Endodermal cell (in vitro differentiated cells): ENCODE measurements at regions not wholly inside any gene's neighbourhood (a gene's known extent, or its start where the extent isn't known, plus 50 kb on each side); places are given as distances from the start of the nearest gene placed in this dataset.

ENCODE experiments used
- DNase-seq: peaks from one replicate; pipeline ENCODE4 v3.0.0-alpha.2; 2017
- H3K27ac ChIP-seq: 2 replicates; pipeline ENCODE4 v1.5.1; 2013; ENCODE audit warnings: mild to moderate bottlenecking, low read depth, low read length, moderate library complexity
- H3K27me3 ChIP-seq: 2 replicates; pipeline ENCODE4 v1.6.1; 2013; ENCODE audit warnings: mild to moderate bottlenecking, low read length, moderate library complexity; ENCODE audit not compliant: insufficient read depth, control insufficient read depth, poor library complexity, severe bottlenecking
- H3K36me3 ChIP-seq: 2 replicates; pipeline ENCODE4 v1.7.0; 2013; ENCODE audit warnings: mild to moderate bottlenecking, low read length, moderate library complexity; ENCODE audit not compliant: control insufficient read depth, insufficient read depth
- H3K4me1 ChIP-seq: one replicate; pipeline ENCODE4 v1.7.0; 2013; ENCODE audit warnings: low read length; ENCODE audit not compliant: control insufficient read depth, insufficient read depth
- H3K4me3 ChIP-seq: 2 replicates; pipeline ENCODE4 v1.5.1; 2013; ENCODE audit warnings: mild to moderate bottlenecking, low read length, moderate library complexity
- H3K9ac ChIP-seq: 2 replicates; pipeline ENCODE4 v1.6.1; 2013; ENCODE audit warnings: mild to moderate bottlenecking, low read length, moderate library complexity; ENCODE audit not compliant: poor library complexity, severe bottlenecking; ENCODE audit errors: extremely low read depth
- H3K9me3 ChIP-seq: 2 replicates; pipeline ENCODE4 v1.6.1; 2013; ENCODE audit warnings: mild to moderate bottlenecking, low read length, moderate library complexity; ENCODE audit not compliant: control insufficient read depth
- H3K27ac Mint-ChIP-seq: 2 replicates; pipeline ENCODE4 v1.8.0; 2020; ENCODE audit warnings: mixed read lengths
- H3K27me3 Mint-ChIP-seq: 2 replicates; pipeline ENCODE4 v1.8.0; 2021; ENCODE audit warnings: mild to moderate bottlenecking, mixed read lengths; ENCODE audit not compliant: insufficient read depth
- H3K36me3 Mint-ChIP-seq: 2 replicates; pipeline ENCODE4 v1.8.0; 2020; ENCODE audit warnings: low read depth, mixed read lengths
- H3K4me1 Mint-ChIP-seq: 2 replicates; pipeline ENCODE4 v1.8.0; 2020; ENCODE audit warnings: mixed read lengths
- H3K4me3 Mint-ChIP-seq: 2 replicates; pipeline ENCODE4 v1.8.0; 2020; ENCODE audit warnings: mild to moderate bottlenecking, moderate library complexity, mixed read lengths
- H3K9me3 Mint-ChIP-seq: 2 replicates; pipeline ENCODE4 v1.8.0; 2020; ENCODE audit warnings: mild to moderate bottlenecking, mixed read lengths
- WGBS, 2 experiments: methylation state at CpG; one replicate each; pipeline versions ENCODE4 v1.1.5 to v1.1.7; 2013; ENCODE audit warnings: missing lambda C conversion rate in 2 of 2, mixed read lengths in 1 of 2; ENCODE audit not compliant: insufficient coverage in 1 of 2, insufficient read length in 1 of 2; 5-methylcytosine and 5-hydroxymethylcytosine counted together
- TF ChIP-seq, protein P1 (sequence below): fragments of 200-600 bp; sonication (generic); conservative IDR thresholded peaks from 2 replicates; pipeline ENCODE4 v1.5.0; 2021; ENCODE audit warnings: antibody characterized with exemption, mild to moderate bottlenecking

DNA sequence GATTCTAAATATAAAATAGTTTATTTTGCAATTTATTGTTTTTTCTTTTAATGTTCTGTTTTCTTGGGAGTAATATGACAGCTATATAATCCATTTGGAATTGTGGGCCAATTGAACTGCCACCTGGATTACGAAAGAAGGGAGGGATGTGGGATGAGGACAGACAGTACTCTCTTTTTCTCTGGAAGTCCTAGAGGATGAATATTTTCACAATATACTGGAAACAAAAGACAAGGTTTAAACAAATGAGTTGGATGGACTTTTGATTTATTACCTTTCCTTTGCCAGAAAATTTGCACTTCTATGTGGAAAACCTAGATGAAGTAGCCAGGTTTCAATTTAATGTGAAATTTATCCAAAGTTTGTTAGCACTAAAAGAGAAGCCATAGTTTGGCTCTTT is 325.5 kb upstream of the IMPG1 start:
- no peaks in the 10 kb centered on the region for H3K36me3 Mint-ChIP-seq
- no peak for DNase-seq
- H3K4me3 Mint-ChIP-seq, result no peak overlapping the region
- no peak overlapping the region for H3K27ac ChIP-seq
- H3K4me1 Mint-ChIP-seq, result no peaks in the 10 kb centered on the region
- H3K27me3 ChIP-seq, result no peaks in the 10 kb centered on the region
- TF ChIP-seq, protein P1, sequence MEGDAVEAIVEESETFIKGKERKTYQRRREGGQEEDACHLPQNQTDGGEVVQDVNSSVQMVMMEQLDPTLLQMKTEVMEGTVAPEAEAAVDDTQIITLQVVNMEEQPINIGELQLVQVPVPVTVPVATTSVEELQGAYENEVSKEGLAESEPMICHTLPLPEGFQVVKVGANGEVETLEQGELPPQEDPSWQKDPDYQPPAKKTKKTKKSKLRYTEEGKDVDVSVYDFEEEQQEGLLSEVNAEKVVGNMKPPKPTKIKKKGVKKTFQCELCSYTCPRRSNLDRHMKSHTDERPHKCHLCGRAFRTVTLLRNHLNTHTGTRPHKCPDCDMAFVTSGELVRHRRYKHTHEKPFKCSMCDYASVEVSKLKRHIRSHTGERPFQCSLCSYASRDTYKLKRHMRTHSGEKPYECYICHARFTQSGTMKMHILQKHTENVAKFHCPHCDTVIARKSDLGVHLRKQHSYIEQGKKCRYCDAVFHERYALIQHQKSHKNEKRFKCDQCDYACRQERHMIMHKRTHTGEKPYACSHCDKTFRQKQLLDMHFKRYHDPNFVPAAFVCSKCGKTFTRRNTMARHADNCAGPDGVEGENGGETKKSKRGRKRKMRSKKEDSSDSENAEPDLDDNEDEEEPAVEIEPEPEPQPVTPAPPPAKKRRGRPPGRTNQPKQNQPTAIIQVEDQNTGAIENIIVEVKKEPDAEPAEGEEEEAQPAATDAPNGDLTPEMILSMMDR, result no peak
- H3K9me3 Mint-ChIP-seq, result no peaks in the 10 kb centered on the region
- no peaks in the 10 kb centered on the region for H3K9me3 ChIP-seq
- no peaks in the 10 kb centered on the region for H3K27me3 Mint-ChIP-seq
- H3K4me1 ChIP-seq, result no peaks in the 10 kb centered on the region
- no peaks in the 10 kb centered on the region for H3K36me3 ChIP-seq
- no peak overlapping the region for H3K4me3 ChIP-seq
- whole genome bisulfite sequencing, 2 experiments, result 92% methylated on average over 1 of the region's 1 CpG; no CpG with 5 or more reads in 1 of the 2 experiments
- H3K9ac ChIP-seq, result no peak overlapping the region
- H3K27ac Mint-ChIP-seq, result no peak overlapping the region

DNA sequence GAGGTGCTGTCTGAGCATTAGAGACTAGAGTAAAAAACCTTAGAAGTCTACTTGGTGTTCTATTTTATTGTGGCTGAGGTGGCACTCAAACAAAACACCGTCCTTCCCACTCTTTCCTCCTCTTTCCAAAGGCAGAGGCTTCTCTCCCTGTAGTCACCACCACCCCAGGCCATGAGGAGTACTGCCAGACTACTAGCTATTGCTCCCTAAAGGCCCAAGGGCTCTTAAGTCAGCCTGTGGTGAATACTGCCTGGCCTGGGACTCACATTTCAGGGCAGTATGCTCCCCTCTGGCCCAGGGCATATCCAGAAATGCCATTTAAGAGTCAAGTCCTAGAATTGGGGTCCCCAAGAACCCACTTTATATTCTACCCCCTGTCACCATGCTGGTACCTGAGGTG is 309.7 kb upstream of the IMPG1 start:
- TF ChIP-seq, protein P1, result no peak
- H3K4me1 ChIP-seq, result no peaks in the 10 kb centered on the region
- no peak overlapping the region for H3K27ac ChIP-seq
- no peak overlapping the region for H3K9ac ChIP-seq
- no peaks in the 10 kb centered on the region for H3K9me3 ChIP-seq
- Mint-ChIP-seq H3K36me3 (no peaks in the 10 kb centered on the region), H3K27me3 (no peaks in the 10 kb centered on the region), H3K27ac (no peak overlapping the region), H3K9me3 (peaks cover 11% of the 10 kb centered on the region), H3K4me3 (no peak overlapping the region), H3K4me1 (no peaks in the 10 kb centered on the region)
- H3K27me3 ChIP-seq, result no peaks in the 10 kb centered on the region
- DNase-seq, result no peak
- no peaks in the 10 kb centered on the region for H3K36me3 ChIP-seq
- 94% methylated on average over 1 of the region's 1 CpG; no CpG with 5 or more reads in 1 of the 2 experiments for WGBS, 2 experiments
- H3K4me3 ChIP-seq, result no peak overlapping the region

GRCh38 chr6:76381612-76382011 is 309.1 kb upstream of the IMPG1 start:
- 76% methylated on average over 2 of the region's 2 CpGs; no CpG with 5 or more reads in 1 of the 2 experiments for WGBS, 2 experiments
- Histone ChIP-seq H3K27ac (no peak overlapping the region), H3K36me3 (no peaks in the 10 kb centered on the region), H3K4me3 (no peak overlapping the region), H3K9me3 (peaks cover 1% of the 10 kb centered on the region), H3K9ac (no peak overlapping the region), H3K27me3 (no peaks in the 10 kb centered on the region), H3K4me1 (no peaks in the 10 kb centered on the region)
- DNase-seq, result peak; percentile 65
- Mint-ChIP-seq H3K27ac (no peak overlapping the region), H3K4me3 (no peak overlapping the region), H3K4me1 (no peaks in the 10 kb centered on the region), H3K27me3 (no peaks in the 10 kb centered on the region), H3K9me3 (peaks cover 16% of the 10 kb centered on the region), H3K36me3 (no peaks in the 10 kb centered on the region)
- TF ChIP-seq, protein P1, result peak; percentile 57
